Adrenal gland (tissue), 9 donors: ENCODE measurements at regions not wholly inside any gene's neighbourhood (a gene's known extent, or its start where the extent isn't known, plus 50 kb on each side); places are given as distances from the start of the nearest gene placed in this dataset.

ENCODE experiments used
- DNase-seq, 7 donors: peaks; one replicate each; pipeline ENCODE4 v3.0.0-alpha.2; 2019 to 2020
- H3K27ac ChIP-seq, 5 donors: fragments of 200-600 bp; sonication (generic) in 4 of 5; 1 replicate in 3 of 5; 2 replicates in 2 of 5; pipeline versions ENCODE4 v1.5.1 to v1.8.0; 2016 to 2020; ENCODE audit warnings: mild to moderate bottlenecking in 1 of 5
- H3K27me3 ChIP-seq: fragments of 200-600 bp; 2 replicates; pipeline ENCODE4 v1.8.0; 2021
- H3K36me3 ChIP-seq, 2 donors: fragments of 200-600 bp; replicated peaks in 1 of 2; 1 replicate in 1 of 2; 2 replicates in 1 of 2; pipeline versions ENCODE4 v1.5.1 to v1.8.0; 2018 to 2022
- H3K4me1 ChIP-seq, 2 donors: fragments of 200-600 bp; replicated peaks in 1 of 2; 1 replicate in 1 of 2; 2 replicates in 1 of 2; pipeline versions ENCODE4 v1.5.1 to v1.8.0; 2018 to 2021
- H3K4me3 ChIP-seq, 4 donors: fragments of 200-600 bp; sonication (generic) in 3 of 4; one replicate each; pipeline ENCODE4 v1.5.1; 2016 to 2018
- H3K9me3 ChIP-seq, 3 donors: fragments of 200-600 bp; sonication (generic) in 1 of 3; replicated peaks in 1 of 3; 1 replicate in 2 of 3; 2 replicates in 1 of 3; pipeline versions ENCODE4 v1.5.1 to v1.8.0; 2016 to 2021
- POLR2A ChIP-seq, 2 donors: fragments of 450-650 bp; IDR thresholded peaks; one replicate each; pipeline ENCODE4 v1.6.1; 2017; ENCODE audit warnings: antibody characterized with exemption in 2 of 2, mild to moderate bottlenecking in 2 of 2, moderate library complexity in 1 of 2
- WGBS, 4 donors: extraction: QIAGEN DNeasy Blood & Tissue Kit in 2 of 4; methylation state at CpG; one replicate each; pipeline versions ENCODE4 v1.1.5 to v1.1.7; 2013 to 2017; 5-methylcytosine and 5-hydroxymethylcytosine counted together
- intact Hi-C, 2 donors: fragments of 100-400 bp; cut with DNase I; formaldehyde crosslinking; loops; one replicate each; pipeline versions ENCODE4 v1.14.1 to v1.15.0; 2022 to 2023
- TF ChIP-seq, protein P1 (sequence below), 6 experiments: fragments of 450-650 bp in 4 of 6; fragments of 200-600 bp in 2 of 6; sonication (generic) in 1 of 6; IDR thresholded peaks; 1 replicate in 5 of 6; 2 replicates in 1 of 6; pipeline versions ENCODE4 v1.5.1 to v1.8.0; 2016 to 2021; ENCODE audit warnings: antibody characterized with exemption in 6 of 6, mild to moderate bottlenecking in 2 of 6, moderate library complexity in 1 of 6
- donor health status: healthy with polysubstance abuse.
- donor health status: Bipolar disorder and iron deficiency.
- donor health status: DM: yes; HTN: yes; CAD: no.
- donor health status: DM: no; HTN: no; CAD: no.
- donor health status: DM: no; HTN: no; CAD: no.

DNA sequence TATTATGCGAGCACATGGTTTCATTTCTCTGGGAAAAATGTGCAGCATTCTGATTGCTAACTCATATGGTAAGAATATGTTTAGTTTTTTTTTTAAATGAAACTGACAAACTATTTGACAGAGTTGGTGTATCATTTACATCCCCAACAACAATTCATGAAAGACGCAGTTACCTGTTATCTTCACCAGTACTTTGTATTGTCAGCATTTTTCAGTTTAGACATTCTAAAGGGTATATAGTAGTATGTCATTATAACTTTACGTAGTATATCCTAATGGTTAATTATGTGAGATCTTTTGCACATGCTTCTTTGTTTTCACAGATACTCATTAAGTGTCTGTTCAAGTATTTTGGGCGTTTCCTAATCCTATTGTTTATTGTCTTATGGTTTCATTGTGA is 891.1 kb upstream of the AGA start:
- no peaks in the 10 kb centered on the region for H3K4me1 ChIP-seq
- TF ChIP-seq, protein P1, sequence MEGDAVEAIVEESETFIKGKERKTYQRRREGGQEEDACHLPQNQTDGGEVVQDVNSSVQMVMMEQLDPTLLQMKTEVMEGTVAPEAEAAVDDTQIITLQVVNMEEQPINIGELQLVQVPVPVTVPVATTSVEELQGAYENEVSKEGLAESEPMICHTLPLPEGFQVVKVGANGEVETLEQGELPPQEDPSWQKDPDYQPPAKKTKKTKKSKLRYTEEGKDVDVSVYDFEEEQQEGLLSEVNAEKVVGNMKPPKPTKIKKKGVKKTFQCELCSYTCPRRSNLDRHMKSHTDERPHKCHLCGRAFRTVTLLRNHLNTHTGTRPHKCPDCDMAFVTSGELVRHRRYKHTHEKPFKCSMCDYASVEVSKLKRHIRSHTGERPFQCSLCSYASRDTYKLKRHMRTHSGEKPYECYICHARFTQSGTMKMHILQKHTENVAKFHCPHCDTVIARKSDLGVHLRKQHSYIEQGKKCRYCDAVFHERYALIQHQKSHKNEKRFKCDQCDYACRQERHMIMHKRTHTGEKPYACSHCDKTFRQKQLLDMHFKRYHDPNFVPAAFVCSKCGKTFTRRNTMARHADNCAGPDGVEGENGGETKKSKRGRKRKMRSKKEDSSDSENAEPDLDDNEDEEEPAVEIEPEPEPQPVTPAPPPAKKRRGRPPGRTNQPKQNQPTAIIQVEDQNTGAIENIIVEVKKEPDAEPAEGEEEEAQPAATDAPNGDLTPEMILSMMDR (IDR thresholded peaks at IDR 0.05) = no peak
- no peak for TF ChIP-seq POLR2A (IDR thresholded peaks at IDR 0.05)
- no peak overlapping the region for H3K4me3 ChIP-seq
- 71 to 80% (median 76%) methylated on average over 4 of the region's 4 CpGs for WGBS, 4 donors
- no peaks in the 10 kb centered on the region for H3K9me3 ChIP-seq
- DNase-seq = no peak
- H3K27me3 ChIP-seq = no peaks in the 10 kb centered on the region
- intact Hi-C loops = no loop called here
- no peaks in the 10 kb centered on the region for H3K36me3 ChIP-seq
- H3K27ac ChIP-seq = no peak overlapping the region

DNA sequence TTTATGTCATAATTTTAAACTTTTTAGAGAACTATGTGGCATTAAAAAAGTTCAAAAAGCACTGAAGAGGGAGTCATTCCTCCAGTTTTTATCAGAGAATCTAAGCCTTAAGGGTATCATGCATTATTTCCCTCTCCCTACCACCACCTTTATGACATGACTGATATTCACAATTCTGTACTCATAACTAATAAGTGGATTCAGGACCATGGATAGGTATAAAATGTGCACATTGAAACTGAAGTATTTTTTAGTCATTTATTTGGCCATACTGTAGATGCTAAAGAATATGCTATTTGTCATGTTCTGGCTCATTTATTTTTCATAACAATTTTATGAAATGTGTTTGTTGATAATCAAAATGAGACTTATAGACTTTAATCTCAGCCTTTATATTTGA is 897.5 kb upstream of the AGA start:
- intact Hi-C loops = no loop called here
- Histone ChIP-seq H3K27me3 (no peaks in the 10 kb centered on the region), H3K4me3 (no peak overlapping the region), H3K36me3 (no peaks in the 10 kb centered on the region), H3K9me3 (no peaks in the 10 kb centered on the region), H3K27ac (no peak overlapping the region), H3K4me1 (no peaks in the 10 kb centered on the region)
- TF ChIP-seq POLR2A (IDR thresholded peaks at IDR 0.05) = no peak
- TF ChIP-seq, protein P1 (IDR thresholded peaks at IDR 0.05) = no peak
- no peak for DNase-seq

DNA sequence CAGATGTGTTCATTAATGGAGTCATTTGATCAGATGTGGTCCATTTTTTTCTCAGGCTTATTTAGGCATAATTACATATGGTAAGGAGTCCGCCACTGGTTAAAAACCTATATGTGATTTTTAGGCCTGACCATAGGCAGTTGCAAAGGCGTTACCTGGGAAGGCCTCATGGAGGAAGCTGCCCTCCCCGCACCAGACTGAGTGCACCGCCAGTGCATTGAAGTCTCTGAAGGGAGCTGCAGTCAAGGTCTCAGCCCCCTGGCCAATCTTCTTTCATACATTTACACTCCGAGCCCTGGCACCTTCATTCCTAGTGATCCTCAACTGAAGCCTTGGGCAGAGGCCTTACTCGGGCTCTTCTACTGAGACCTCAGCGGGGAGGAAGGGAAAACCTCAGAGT is 898.2 kb upstream of the AGA start:
- no peak for TF ChIP-seq POLR2A (IDR thresholded peaks at IDR 0.05)
- TF ChIP-seq, protein P1 (IDR thresholded peaks at IDR 0.05) = no peak
- DNase-seq = no peak
- Histone ChIP-seq H3K27me3 (no peaks in the 10 kb centered on the region), H3K4me3 (no peak overlapping the region), H3K9me3 (no peaks in the 10 kb centered on the region), H3K36me3 (no peaks in the 10 kb centered on the region), H3K4me1 (no peaks in the 10 kb centered on the region), H3K27ac (no peak overlapping the region)
- 84 to 87% (median 85%) methylated on average over 7 of the region's 7 CpGs for WGBS, 4 donors
- intact Hi-C loops = no loop called here

DNA sequence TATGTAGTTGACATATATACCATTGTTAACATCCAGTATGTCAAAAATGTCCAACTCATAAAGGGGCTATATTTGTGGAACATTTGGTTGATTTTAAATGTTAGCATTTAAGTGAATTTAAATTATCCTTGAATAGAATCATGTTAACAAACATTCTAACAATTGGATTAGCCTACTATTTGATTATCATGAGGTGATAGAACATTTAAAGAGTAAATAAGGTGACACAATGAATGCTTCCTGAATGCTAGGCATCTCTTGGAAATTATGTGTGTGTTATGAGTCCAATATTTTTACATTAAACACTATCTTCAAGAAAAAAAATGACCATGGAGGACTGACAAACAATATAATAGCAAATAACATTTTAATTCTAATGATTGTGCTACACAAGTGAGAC is 901.9 kb upstream of the AGA start:
- intact Hi-C loops = no loop called here
- no peak overlapping the region for H3K27ac ChIP-seq
- TF ChIP-seq, protein P1 (IDR thresholded peaks at IDR 0.05) = no peak
- no peak for TF ChIP-seq POLR2A (IDR thresholded peaks at IDR 0.05)
- no peaks in the 10 kb centered on the region for H3K36me3 ChIP-seq
- H3K4me3 ChIP-seq = no peak overlapping the region
- no peaks in the 10 kb centered on the region for H3K4me1 ChIP-seq
- no peaks in the 10 kb centered on the region for H3K9me3 ChIP-seq
- DNase-seq = no peak
- no peaks in the 10 kb centered on the region for H3K27me3 ChIP-seq
